ENCODE measurements at regions not wholly inside any gene's neighbourhood (a gene's known extent, or its start where the extent isn't known, plus 50 kb on each side); places are given as distances from the start of the nearest gene placed in this dataset.

DNA sequence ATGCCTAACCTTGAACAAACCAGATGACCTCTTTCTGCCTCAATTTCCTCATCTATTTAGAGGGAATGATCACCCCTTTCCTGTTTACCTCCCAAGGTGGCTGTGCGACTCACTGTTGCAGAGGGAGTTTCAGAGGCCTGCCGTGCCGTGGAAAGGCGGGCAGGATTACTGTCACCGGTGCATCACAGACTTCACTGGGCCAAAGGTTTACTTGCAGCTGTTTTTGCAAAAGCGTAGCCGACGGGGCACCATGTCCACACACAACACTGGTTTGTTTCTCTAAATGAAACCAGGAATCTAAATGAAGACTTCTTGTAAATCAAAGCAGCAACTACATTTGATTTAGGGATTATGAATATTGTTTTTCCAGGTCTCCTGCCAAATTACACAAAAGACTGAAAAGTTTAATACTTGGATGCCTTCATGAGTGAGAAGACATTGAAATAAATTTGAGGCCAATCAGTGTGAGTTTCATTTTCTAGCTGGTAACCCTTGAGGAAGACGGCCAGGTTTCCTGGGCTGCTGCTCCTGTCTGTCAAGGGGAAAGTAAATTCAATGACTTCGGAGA, 696.1 kb upstream of the TMEM132C start:
- TF ChIP-seq, protein P1, sequence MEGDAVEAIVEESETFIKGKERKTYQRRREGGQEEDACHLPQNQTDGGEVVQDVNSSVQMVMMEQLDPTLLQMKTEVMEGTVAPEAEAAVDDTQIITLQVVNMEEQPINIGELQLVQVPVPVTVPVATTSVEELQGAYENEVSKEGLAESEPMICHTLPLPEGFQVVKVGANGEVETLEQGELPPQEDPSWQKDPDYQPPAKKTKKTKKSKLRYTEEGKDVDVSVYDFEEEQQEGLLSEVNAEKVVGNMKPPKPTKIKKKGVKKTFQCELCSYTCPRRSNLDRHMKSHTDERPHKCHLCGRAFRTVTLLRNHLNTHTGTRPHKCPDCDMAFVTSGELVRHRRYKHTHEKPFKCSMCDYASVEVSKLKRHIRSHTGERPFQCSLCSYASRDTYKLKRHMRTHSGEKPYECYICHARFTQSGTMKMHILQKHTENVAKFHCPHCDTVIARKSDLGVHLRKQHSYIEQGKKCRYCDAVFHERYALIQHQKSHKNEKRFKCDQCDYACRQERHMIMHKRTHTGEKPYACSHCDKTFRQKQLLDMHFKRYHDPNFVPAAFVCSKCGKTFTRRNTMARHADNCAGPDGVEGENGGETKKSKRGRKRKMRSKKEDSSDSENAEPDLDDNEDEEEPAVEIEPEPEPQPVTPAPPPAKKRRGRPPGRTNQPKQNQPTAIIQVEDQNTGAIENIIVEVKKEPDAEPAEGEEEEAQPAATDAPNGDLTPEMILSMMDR (IDR thresholded peaks at IDR 0.05; ENCODE audit: insufficient read depth, low read length, poor library complexity, severe bottlenecking), result no peak
- TF ChIP-seq EZH2phosphoT487 (conservative IDR thresholded peaks at IDR 0.05; ENCODE audit: low read length), result no peak
